ENCODE measurements at regions not wholly inside any gene's neighbourhood (a gene's known extent, or its start where the extent isn't known, plus 50 kb on each side); places are given as distances from the start of the nearest gene placed in this dataset.

GRCh38 chr13:20301015-20301402, 68.9 kb upstream of the GJB6 start:
- H3K4me2 ChIP-seq (ENCODE audit: low read depth, low read length, poor library complexity, severe bottlenecking): no peak overlapping the region
- H3K36me3 ChIP-seq (ENCODE audit: insufficient read depth, low read length): no peaks in the 10 kb centered on the region
- H3K9me2 ChIP-seq (replicated peaks; ENCODE audit: low read depth, low read length): no peaks in the 10 kb centered on the region
- H3K9me3 ChIP-seq (ENCODE audit: insufficient read depth, low read depth, low read length): no peaks in the 10 kb centered on the region
- no peaks in the 10 kb centered on the region for H3F3A ChIP-seq (ENCODE audit: low read depth)
- H3K4me1 ChIP-seq (ENCODE audit: insufficient read depth, low read length, poor library complexity, severe bottlenecking): no peaks in the 10 kb centered on the region
- H3K4me3 ChIP-seq (ENCODE audit: low read length, poor library complexity, severe bottlenecking): no peak overlapping the region
- H3K79me2 ChIP-seq (ENCODE audit: insufficient read depth, low read length): no peaks in the 10 kb centered on the region
- no peak overlapping the region for H2AFZ ChIP-seq (ENCODE audit: low read length)
- H3K9ac ChIP-seq (ENCODE audit: low read depth, low read length, poor library complexity, severe bottlenecking): no peak overlapping the region
- TF ChIP-seq EZH2phosphoT487 (IDR thresholded peaks at IDR 0.05; ENCODE audit: borderline replicate concordance) (no peak), CTCF (conservative IDR thresholded peaks at IDR 0.05; ENCODE audit: low read length) (no peak)
- no peaks in the 10 kb centered on the region for H3K27me3 ChIP-seq (ENCODE audit: insufficient read depth, low read length, poor library complexity, severe bottlenecking)
- H4K20me1 ChIP-seq (ENCODE audit: insufficient read depth, low read length, poor library complexity, severe bottlenecking): no peaks in the 10 kb centered on the region

GRCh38 chr13:20297181-20297580, 65.1 kb upstream of the GJB6 start:
- Histone ChIP-seq H3K9ac (ENCODE audit: low read depth, low read length, poor library complexity, severe bottlenecking) (no peak overlapping the region), H3K4me1 (ENCODE audit: insufficient read depth, low read length, poor library complexity, severe bottlenecking) (no peaks in the 10 kb centered on the region), H3K9me2 (replicated peaks; ENCODE audit: low read depth, low read length) (no peaks in the 10 kb centered on the region), H3K79me2 (ENCODE audit: insufficient read depth, low read length) (no peaks in the 10 kb centered on the region), H3F3A (ENCODE audit: low read depth) (no peaks in the 10 kb centered on the region), H2AFZ (ENCODE audit: low read length) (no peak overlapping the region), H3K9me3 (ENCODE audit: insufficient read depth, low read depth, low read length) (no peaks in the 10 kb centered on the region), H3K36me3 (ENCODE audit: insufficient read depth, low read length) (no peaks in the 10 kb centered on the region), H4K20me1 (ENCODE audit: insufficient read depth, low read length, poor library complexity, severe bottlenecking) (no peaks in the 10 kb centered on the region), H3K4me3 (ENCODE audit: low read length, poor library complexity, severe bottlenecking) (no peak overlapping the region), H3K27me3 (ENCODE audit: insufficient read depth, low read length, poor library complexity, severe bottlenecking) (no peaks in the 10 kb centered on the region), H3K4me2 (ENCODE audit: low read depth, low read length, poor library complexity, severe bottlenecking) (no peak overlapping the region)
- no peak for TF ChIP-seq EZH2phosphoT487 (IDR thresholded peaks at IDR 0.05; ENCODE audit: borderline replicate concordance)
- no peak for TF ChIP-seq CTCF (conservative IDR thresholded peaks at IDR 0.05; ENCODE audit: low read length)

DNA sequence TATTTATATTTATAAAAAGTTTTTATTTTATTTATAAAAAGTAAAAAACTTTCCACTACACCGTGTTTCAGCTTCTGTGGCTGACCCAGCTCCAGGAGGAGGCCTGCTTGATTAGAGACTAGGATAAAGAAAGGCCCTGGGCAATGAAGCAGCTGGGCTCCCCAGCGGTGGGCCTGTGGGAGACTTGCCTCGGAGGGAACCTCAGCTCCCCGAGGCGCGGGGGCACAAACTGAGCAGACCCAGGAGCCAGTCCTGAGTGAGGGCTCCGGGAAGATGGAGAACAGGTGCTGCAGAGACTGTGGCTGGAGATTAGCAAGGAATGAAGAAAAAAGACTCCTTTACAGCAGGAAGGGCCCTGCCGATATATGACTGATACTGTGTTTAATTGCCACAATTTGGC, 63.8 kb upstream of the GJB6 start:
- Histone ChIP-seq H2AFZ (ENCODE audit: low read length) (no peak overlapping the region), H3K4me1 (ENCODE audit: insufficient read depth, low read length, poor library complexity, severe bottlenecking) (no peaks in the 10 kb centered on the region), H3K79me2 (ENCODE audit: insufficient read depth, low read length) (no peaks in the 10 kb centered on the region), H3K9me3 (ENCODE audit: insufficient read depth, low read depth, low read length) (no peaks in the 10 kb centered on the region), H3K4me3 (ENCODE audit: low read length, poor library complexity, severe bottlenecking) (no peak overlapping the region), H3K9ac (ENCODE audit: low read depth, low read length, poor library complexity, severe bottlenecking) (no peak overlapping the region), H3K4me2 (ENCODE audit: low read depth, low read length, poor library complexity, severe bottlenecking) (no peak overlapping the region), H3K36me3 (ENCODE audit: insufficient read depth, low read length) (no peaks in the 10 kb centered on the region), H4K20me1 (ENCODE audit: insufficient read depth, low read length, poor library complexity, severe bottlenecking) (no peaks in the 10 kb centered on the region), H3F3A (ENCODE audit: low read depth) (no peaks in the 10 kb centered on the region), H3K27me3 (ENCODE audit: insufficient read depth, low read length, poor library complexity, severe bottlenecking) (no peaks in the 10 kb centered on the region), H3K9me2 (replicated peaks; ENCODE audit: low read depth, low read length) (no peaks in the 10 kb centered on the region)
- no peak for TF ChIP-seq CTCF (conservative IDR thresholded peaks at IDR 0.05; ENCODE audit: low read length)
- no peak for TF ChIP-seq EZH2phosphoT487 (IDR thresholded peaks at IDR 0.05; ENCODE audit: borderline replicate concordance)
